ENCODE measurements at regions not wholly inside any gene's neighbourhood (a gene's known extent, or its start where the extent isn't known, plus 50 kb on each side); places are given as distances from the start of the nearest gene placed in this dataset.

- no peak for DNase-seq (ENCODE audit: low read depth in 4 of 4, low spot score in 2 of 4)
Measured at GRCh38 chr5:72623323-72623722, 116.1 kb upstream of the ZNF366 start.

GRCh38 chr5:72622170-72622760, 115.1 kb upstream of the ZNF366 start:
- no peak for DNase-seq (ENCODE audit: low read depth in 4 of 4, low spot score in 2 of 4)

- no peak for DNase-seq (ENCODE audit: low read depth in 4 of 4, low spot score in 2 of 4)
Measured at GRCh38 chr5:72621576-72621975, 114.4 kb upstream of the ZNF366 start.

- no peak for DNase-seq (ENCODE audit: low read depth in 4 of 4, low spot score in 2 of 4)
Measured at GRCh38 chr5:72619677-72620076, 112.5 kb upstream of the ZNF366 start.

- no peak for DNase-seq (ENCODE audit: low read depth in 4 of 4, low spot score in 2 of 4)
Measured at GRCh38 chr5:72619251-72619650, 112.0 kb upstream of the ZNF366 start.

- DNase-seq (ENCODE audit: low read depth in 4 of 4, low spot score in 2 of 4) = no peak
Measured at GRCh38 chr5:72618708-72619107, 111.5 kb upstream of the ZNF366 start.

- no peak for DNase-seq (ENCODE audit: low read depth in 4 of 4, low spot score in 2 of 4)
Measured at GRCh38 chr5:72615061-72615460, 107.9 kb upstream of the ZNF366 start.

- DNase-seq (ENCODE audit: low read depth in 4 of 4, low spot score in 2 of 4) = no peak
Measured at GRCh38 chr5:72613515-72613914, 106.3 kb upstream of the ZNF366 start.

GRCh38 chr5:72612810-72613209, 105.6 kb upstream of the ZNF366 start:
- DNase-seq (ENCODE audit: low read depth in 4 of 4, low spot score in 2 of 4) = no peak

- DNase-seq (ENCODE audit: low read depth in 4 of 4, low spot score in 2 of 4) = peak in 3 of 4 donors; percentile 37 to 42 (median 39)
Measured at GRCh38 chr5:72611118-72611730, 104.0 kb upstream of the ZNF366 start.

- DNase-seq (ENCODE audit: low read depth in 4 of 4, low spot score in 2 of 4) = no peak
Measured at GRCh38 chr5:72608926-72609325, 101.7 kb upstream of the ZNF366 start.

- no peak for DNase-seq (ENCODE audit: low read depth in 4 of 4, low spot score in 2 of 4)
Measured at GRCh38 chr5:72608297-72608696, 101.1 kb upstream of the ZNF366 start.

GRCh38 chr5:72607381-72607780, 100.2 kb upstream of the ZNF366 start:
- DNase-seq (ENCODE audit: low read depth in 4 of 4, low spot score in 2 of 4) = no peak

GRCh38 chr5:72606525-72606924, 99.3 kb upstream of the ZNF366 start:
- DNase-seq (ENCODE audit: low read depth in 4 of 4, low spot score in 2 of 4) = no peak

GRCh38 chr5:72605632-72606031, 98.4 kb upstream of the ZNF366 start:
- DNase-seq (ENCODE audit: low read depth in 4 of 4, low spot score in 2 of 4) = no peak

GRCh38 chr5:72604798-72605154, 97.6 kb upstream of the ZNF366 start:
- no peak for DNase-seq (ENCODE audit: low read depth in 4 of 4, low spot score in 2 of 4)

- DNase-seq (ENCODE audit: low read depth in 4 of 4, low spot score in 2 of 4) = no peak
Measured at GRCh38 chr5:72604111-72604797, 97.0 kb upstream of the ZNF366 start.

- DNase-seq (ENCODE audit: low read depth in 4 of 4, low spot score in 2 of 4) = no peak
Measured at GRCh38 chr5:72602696-72603685, 95.8 kb upstream of the ZNF366 start.

- DNase-seq (ENCODE audit: low read depth in 4 of 4, low spot score in 2 of 4) = no peak
Measured at GRCh38 chr5:72601861-72602260, 94.7 kb upstream of the ZNF366 start.

GRCh38 chr5:72600391-72600981, 93.3 kb upstream of the ZNF366 start:
- no peak for DNase-seq (ENCODE audit: low read depth in 4 of 4, low spot score in 2 of 4)

Measured in left renal cortex interstitium (tissue), 4 donors.